Lower lobe of right lung (tissue), 2 donors: ENCODE measurements at regions not wholly inside any gene's neighbourhood (a gene's known extent, or its start where the extent isn't known, plus 50 kb on each side); places are given as distances from the start of the nearest gene placed in this dataset.

Experiments
- ATAC-seq, 2 donors: fragments of 200-7000 bp; cut with Tn5 transposase; one replicate each; pipeline ENCODE4 v1.9.1; 2020 to 2022; ENCODE audit warnings: mild to moderate bottlenecking in 2 of 2, moderate library complexity in 2 of 2
- DNase-seq: peaks from one replicate; pipeline ENCODE4 v3.0.0-alpha.2; 2020
- H3K27ac ChIP-seq: fragments of 200-600 bp; one replicate; pipeline ENCODE4 v1.8.0; 2022
- H3K27me3 ChIP-seq: fragments of 200-600 bp; one replicate; pipeline ENCODE4 v1.8.0; 2022; ENCODE audit warnings: low read depth
- H3K36me3 ChIP-seq: fragments of 200-600 bp; one replicate; pipeline ENCODE4 v1.8.0; 2022; ENCODE audit warnings: mild to moderate bottlenecking
- H3K4me1 ChIP-seq: fragments of 200-600 bp; one replicate; pipeline ENCODE4 v1.8.0; 2022
- H3K4me3 ChIP-seq: fragments of 200-600 bp; one replicate; pipeline ENCODE4 v1.8.0; 2022; ENCODE audit warnings: mild to moderate bottlenecking
- H3K9me3 ChIP-seq: fragments of 200-600 bp; one replicate; pipeline ENCODE4 v1.8.0; 2022
- CTCF ChIP-seq: fragments of 200-600 bp; IDR thresholded peaks from one replicate; pipeline ENCODE4 v1.8.0; 2022; ENCODE audit warnings: antibody characterized with exemption, mild to moderate bottlenecking
- intact Hi-C: fragments of 100-400 bp; cut with DNase I; formaldehyde crosslinking; loops from one replicate; pipeline ENCODE4 v1.11.0; 2022
- donor health status: DM: no; HTN: yes; CAD: no; lungs with severe emphysema.

DNA sequence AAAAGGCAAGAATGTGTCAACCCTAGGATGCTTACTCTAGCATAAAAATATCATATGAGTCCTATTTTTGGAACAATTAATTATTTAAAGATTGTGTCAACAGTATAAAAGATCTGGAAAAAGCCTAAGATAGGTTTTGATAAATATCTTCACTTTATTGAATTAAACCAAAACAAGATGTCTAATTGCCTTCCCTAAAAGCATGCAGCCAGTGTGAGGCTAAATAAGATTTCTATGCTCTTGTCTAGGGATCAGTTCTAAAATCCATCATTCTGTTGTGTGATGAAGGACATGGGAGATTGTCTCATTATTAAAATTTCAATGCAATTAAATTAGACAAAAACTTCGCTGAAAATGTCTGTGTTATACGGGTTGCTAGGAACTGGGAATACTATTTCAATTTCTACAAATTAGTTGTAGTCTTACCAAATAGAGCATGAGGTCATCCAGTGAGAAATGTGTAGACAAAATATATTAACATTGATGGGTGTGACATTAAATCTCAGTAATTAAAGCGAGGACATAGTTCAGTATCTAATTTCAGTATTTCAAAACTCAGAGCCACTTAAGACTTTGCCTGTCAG, 535.6 kb upstream of the FSIP2 start:
- ATAC-seq, result no peak
- Histone ChIP-seq H3K9me3 (no peaks in the 10 kb centered on the region), H3K36me3 (no peaks in the 10 kb centered on the region), H3K27ac (no peak overlapping the region), H3K27me3 (no peaks in the 10 kb centered on the region), H3K4me3 (no peak overlapping the region), H3K4me1 (no peaks in the 10 kb centered on the region)
- no peak for TF ChIP-seq CTCF
- intact Hi-C loops, result no loop called here
- DNase-seq, result no peak

GRCh38 chr2:185208261-185208660, 530.3 kb upstream of the FSIP2 start:
- Histone ChIP-seq H3K36me3 (no peaks in the 10 kb centered on the region), H3K4me3 (no peak overlapping the region), H3K9me3 (no peaks in the 10 kb centered on the region), H3K4me1 (no peaks in the 10 kb centered on the region), H3K27ac (no peak overlapping the region), H3K27me3 (no peaks in the 10 kb centered on the region)
- intact Hi-C loops, result no loop called here
- ATAC-seq, result no peak
- no peak for DNase-seq
- TF ChIP-seq CTCF, result no peak

GRCh38 chr2:185215497-185215896, 523.1 kb upstream of the FSIP2 start:
- no peaks in the 10 kb centered on the region for H3K27me3 ChIP-seq
- no peak for TF ChIP-seq CTCF
- ATAC-seq (no peak), DNase-seq (no peak)
- H3K27ac ChIP-seq, result no peak overlapping the region
- H3K36me3 ChIP-seq, result no peaks in the 10 kb centered on the region
- H3K4me3 ChIP-seq, result no peak overlapping the region
- H3K4me1 ChIP-seq, result no peaks in the 10 kb centered on the region
- no peaks in the 10 kb centered on the region for H3K9me3 ChIP-seq
- intact Hi-C loops, result no loop called here

DNA sequence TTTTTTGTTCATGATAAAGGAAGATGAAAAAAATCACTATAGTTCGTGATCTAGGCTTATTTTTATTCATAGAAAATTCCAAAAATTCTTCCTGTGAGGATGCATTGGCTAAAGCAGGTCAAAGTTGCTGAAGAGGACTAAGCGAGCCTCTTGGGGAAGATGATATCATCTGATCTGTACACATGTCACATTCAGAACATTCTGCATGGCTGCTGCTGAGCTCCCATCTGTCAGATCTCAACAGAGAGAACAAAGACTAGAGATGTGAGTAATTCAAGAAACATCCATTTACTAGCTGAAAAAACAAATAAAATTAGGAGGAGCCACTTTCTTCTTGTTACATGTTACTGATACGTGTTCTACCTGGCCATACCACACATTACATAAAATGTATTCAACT, 518.6 kb upstream of the FSIP2 start:
- Histone ChIP-seq H3K27ac (no peak overlapping the region), H3K27me3 (no peaks in the 10 kb centered on the region), H3K4me3 (no peak overlapping the region), H3K9me3 (no peaks in the 10 kb centered on the region), H3K4me1 (no peaks in the 10 kb centered on the region), H3K36me3 (no peaks in the 10 kb centered on the region)
- intact Hi-C loops, result no loop called here
- no peak for TF ChIP-seq CTCF
- DNase-seq, result no peak
- ATAC-seq, result no peak

GRCh38 chr2:185222311-185222710, 516.3 kb upstream of the FSIP2 start:
- no peaks in the 10 kb centered on the region for H3K36me3 ChIP-seq
- intact Hi-C loops, result no loop called here
- no peak overlapping the region for H3K27ac ChIP-seq
- DNase-seq (no peak), ATAC-seq (no peak)
- TF ChIP-seq CTCF, result no peak
- no peaks in the 10 kb centered on the region for H3K4me1 ChIP-seq
- no peak overlapping the region for H3K4me3 ChIP-seq
- no peaks in the 10 kb centered on the region for H3K9me3 ChIP-seq
- no peaks in the 10 kb centered on the region for H3K27me3 ChIP-seq

- no peaks in the 10 kb centered on the region for H3K9me3 ChIP-seq
- no peak overlapping the region for H3K4me3 ChIP-seq
- no peaks in the 10 kb centered on the region for H3K27me3 ChIP-seq
- no peaks in the 10 kb centered on the region for H3K36me3 ChIP-seq
- H3K27ac ChIP-seq, result no peak overlapping the region
- TF ChIP-seq CTCF, result no peak
- intact Hi-C loops, result no loop called here
- no peaks in the 10 kb centered on the region for H3K4me1 ChIP-seq
- ATAC-seq (no peak), DNase-seq (no peak)
These were observed 511.2 kb upstream of the FSIP2 start for GRCh38 chr2:185227391-185227790.
